ENCODE measurements at regions not wholly inside any gene's neighbourhood (a gene's known extent, or its start where the extent isn't known, plus 50 kb on each side); places are given as distances from the start of the nearest gene placed in this dataset.
"Not testable (repeated sequence)": the region's sequence is repeated elsewhere in the genome, so short reads cannot be mapped to it uniquely, and the experiment has no call there.

DNA sequence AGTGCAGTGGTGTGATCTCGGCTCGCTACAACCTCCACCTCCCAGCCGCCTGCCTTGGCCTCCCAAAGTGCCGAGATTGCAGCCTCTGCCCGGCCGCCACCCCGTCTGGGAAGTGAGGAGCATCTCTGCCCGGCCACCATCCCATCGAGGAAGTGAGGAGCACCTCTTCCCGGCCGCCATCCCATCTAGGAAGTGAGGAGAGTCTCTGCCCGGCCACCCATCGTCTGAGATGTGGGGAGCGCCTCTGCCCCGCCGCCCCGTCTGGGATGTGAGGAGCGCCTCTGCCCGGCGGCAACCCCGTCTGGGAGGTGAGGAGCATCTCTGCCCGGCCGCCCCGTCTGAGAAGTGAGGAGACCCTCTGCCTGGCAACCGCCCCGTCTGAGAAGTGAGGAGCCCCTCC is 88.5 kb upstream of the DCAF12L1 start:
- DNase-seq (ENCODE audit: low read depth in 1 of 2, low spot score in 1 of 2); in situ Hi-C loops (cut with HindIII; ENCODE audit: low pct_unique_long_range_greater_than_20kb, low sequenced_read_pairs): not testable (repeated sequence)

GRCh38 chrX:126655061-126655460 is 102.4 kb upstream of the DCAF12L1 start:
- DNase-seq (ENCODE audit: low read depth in 1 of 2, low spot score in 1 of 2): no peak
- TF ChIP-seq JUND (IDR thresholded peaks at IDR 0.05; ENCODE audit: low read depth): no peak
- in situ Hi-C loops (cut with HindIII; ENCODE audit: low pct_unique_long_range_greater_than_20kb, low sequenced_read_pairs): no loop called here

DNA sequence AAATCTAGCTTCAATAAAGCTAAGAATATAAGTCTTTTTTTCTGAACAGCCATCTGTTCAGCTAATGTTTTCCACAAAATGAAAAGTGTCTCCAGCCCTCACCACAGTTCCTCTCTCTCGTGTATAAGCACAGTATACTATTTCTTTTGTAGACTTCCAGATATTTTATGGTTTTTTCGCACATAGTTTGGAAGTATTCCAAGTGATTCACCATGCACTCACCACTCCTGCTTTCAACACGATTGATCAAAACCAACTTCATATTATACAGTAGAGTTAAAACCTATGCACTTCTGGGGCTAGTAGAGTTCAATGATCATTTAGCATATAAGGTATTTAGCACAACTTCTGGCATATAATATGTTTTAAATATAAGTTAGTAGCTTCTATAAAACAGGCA is 105.8 kb upstream of the DCAF12L1 start:
- in situ Hi-C loops (cut with HindIII; ENCODE audit: low pct_unique_long_range_greater_than_20kb, low sequenced_read_pairs): no loop called here
- DNase-seq (ENCODE audit: low read depth in 1 of 2, low spot score in 1 of 2): no peak
- no peak for TF ChIP-seq JUND (IDR thresholded peaks at IDR 0.05; ENCODE audit: low read depth)

- in situ Hi-C loops (cut with HindIII; ENCODE audit: low pct_unique_long_range_greater_than_20kb, low sequenced_read_pairs): no loop called here
- no peak for DNase-seq (ENCODE audit: low read depth in 1 of 2, low spot score in 1 of 2)
- no peak for TF ChIP-seq JUND (IDR thresholded peaks at IDR 0.05; ENCODE audit: low read depth)
These were observed 117.6 kb upstream of the DCAF12L1 start for GRCh38 chrX:126670258-126670657.

DNA sequence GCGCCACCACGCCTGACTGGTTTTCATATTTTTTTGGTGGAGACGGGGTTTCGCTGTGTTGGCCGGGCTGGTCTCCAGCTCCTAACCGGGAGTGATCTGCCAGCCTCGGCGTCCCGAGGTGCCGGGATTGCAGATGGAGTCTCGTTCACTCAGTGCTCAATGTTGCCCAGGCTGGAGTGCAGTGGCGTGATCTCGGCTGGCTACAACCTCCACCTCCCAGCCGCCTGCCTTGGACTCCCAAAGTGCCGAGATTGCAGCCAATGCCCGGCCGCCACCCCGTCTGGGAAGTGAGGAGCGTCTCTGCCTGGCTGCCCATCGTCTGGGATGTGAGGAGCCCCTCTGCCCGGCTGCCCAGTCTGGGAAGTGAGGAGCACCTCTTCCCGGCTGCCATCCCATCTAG is 120.8 kb upstream of the DCAF12L1 start:
- DNase-seq (ENCODE audit: low read depth in 1 of 2, low spot score in 1 of 2); in situ Hi-C loops (cut with HindIII; ENCODE audit: low pct_unique_long_range_greater_than_20kb, low sequenced_read_pairs): not testable (repeated sequence)

GRCh38 chrX:126673816-126674491 is 121.3 kb upstream of the DCAF12L1 start:
- DNase-seq (ENCODE audit: low read depth in 1 of 2, low spot score in 1 of 2); in situ Hi-C loops (cut with HindIII; ENCODE audit: low pct_unique_long_range_greater_than_20kb, low sequenced_read_pairs): not testable (repeated sequence)

DNA sequence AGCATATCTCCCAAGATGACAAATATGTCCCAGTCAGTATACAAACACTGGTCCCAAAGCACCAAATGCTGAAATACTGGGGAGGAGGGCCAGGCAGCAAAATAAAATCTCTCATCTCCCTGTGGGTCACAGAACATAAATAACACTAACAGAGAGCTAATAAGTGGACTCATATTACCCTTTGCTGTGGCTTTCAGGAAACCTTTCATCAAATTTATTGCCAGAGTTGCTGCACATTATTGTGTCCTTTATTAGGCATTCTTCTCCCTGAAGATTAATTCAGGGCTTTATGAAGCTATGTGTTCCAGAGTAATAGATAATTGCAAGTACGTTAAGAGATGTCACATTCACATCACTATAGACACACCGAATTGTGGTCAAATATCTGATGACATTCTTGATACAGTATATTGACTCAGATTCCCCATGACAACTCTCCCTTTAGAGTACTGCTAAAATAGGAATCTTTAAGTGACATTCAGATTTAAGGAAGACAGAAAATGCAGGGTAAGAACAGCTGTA is 124.1 kb upstream of the PRR32 start:
- TF ChIP-seq JUND (IDR thresholded peaks at IDR 0.05; ENCODE audit: low read depth): no peak
- DNase-seq (ENCODE audit: low read depth in 1 of 2, low spot score in 1 of 2): no peak
- in situ Hi-C loops (cut with HindIII; ENCODE audit: low pct_unique_long_range_greater_than_20kb, low sequenced_read_pairs): no loop called here

GRCh38 chrX:126697091-126697490 is 122.4 kb upstream of the PRR32 start:
- in situ Hi-C loops (cut with HindIII; ENCODE audit: low pct_unique_long_range_greater_than_20kb, low sequenced_read_pairs): no loop called here
- no peak for TF ChIP-seq JUND (IDR thresholded peaks at IDR 0.05; ENCODE audit: low read depth)
- no peak for DNase-seq (ENCODE audit: low read depth in 1 of 2, low spot score in 1 of 2)

- DNase-seq (ENCODE audit: low read depth in 1 of 2, low spot score in 1 of 2): no peak
- in situ Hi-C loops (cut with HindIII; ENCODE audit: low pct_unique_long_range_greater_than_20kb, low sequenced_read_pairs): no loop called here
- no peak for TF ChIP-seq JUND (IDR thresholded peaks at IDR 0.05; ENCODE audit: low read depth)
These were observed 118.1 kb upstream of the PRR32 start for GRCh38 chrX:126701380-126701779.

DNA sequence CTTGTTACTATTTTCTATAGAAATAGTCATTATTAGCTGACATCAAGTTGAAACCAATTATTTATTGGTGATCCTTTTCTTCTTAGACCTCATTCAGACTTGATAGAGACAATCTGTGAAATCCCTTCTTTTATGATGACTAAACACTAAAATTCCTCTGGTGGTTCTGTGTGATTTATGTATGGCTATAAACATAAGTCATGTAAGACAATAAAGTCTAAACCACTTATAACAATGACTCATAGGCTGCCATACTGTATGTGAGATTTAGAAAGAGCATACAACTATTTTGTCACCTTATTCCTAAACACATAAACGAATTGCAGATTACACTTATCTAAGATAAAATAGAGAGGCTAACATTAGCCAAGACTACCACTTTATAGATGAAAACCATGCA is 101.1 kb upstream of the PRR32 start:
- no peak for DNase-seq (ENCODE audit: low read depth in 1 of 2, low spot score in 1 of 2)
- TF ChIP-seq JUND (IDR thresholded peaks at IDR 0.05; ENCODE audit: low read depth): no peak
- in situ Hi-C loops (cut with HindIII; ENCODE audit: low pct_unique_long_range_greater_than_20kb, low sequenced_read_pairs): no loop called here

DNA sequence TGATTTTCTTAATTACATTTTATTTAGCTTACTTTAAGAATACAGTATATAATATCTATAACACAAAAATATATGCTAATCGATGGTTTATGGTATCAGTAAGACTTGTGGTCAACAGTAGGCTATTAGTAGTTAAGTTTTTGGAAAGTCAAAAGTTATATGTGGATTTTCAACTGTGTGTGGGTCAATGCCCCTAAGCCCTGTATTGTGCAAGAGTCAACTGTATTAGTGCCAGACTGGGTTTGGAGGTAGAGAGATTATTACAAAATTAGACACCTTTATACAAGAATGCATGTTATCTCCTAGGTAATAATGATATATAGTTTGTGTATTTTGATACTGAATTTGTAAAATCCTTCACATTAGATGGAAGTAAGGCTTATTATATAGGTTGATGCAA is 100.3 kb upstream of the PRR32 start:
- DNase-seq (ENCODE audit: low read depth in 1 of 2, low spot score in 1 of 2): no peak
- in situ Hi-C loops (cut with HindIII; ENCODE audit: low pct_unique_long_range_greater_than_20kb, low sequenced_read_pairs): no loop called here
- TF ChIP-seq JUND (IDR thresholded peaks at IDR 0.05; ENCODE audit: low read depth): no peak

GRCh38 chrX:126723881-126724280 is 95.6 kb upstream of the PRR32 start:
- no peak for TF ChIP-seq JUND (IDR thresholded peaks at IDR 0.05; ENCODE audit: low read depth)
- peak in 1 of 2 experiments; percentile 12 for DNase-seq (ENCODE audit: low read depth in 1 of 2, low spot score in 1 of 2)
- in situ Hi-C loops (cut with HindIII; ENCODE audit: low pct_unique_long_range_greater_than_20kb, low sequenced_read_pairs): no loop called here

DNA sequence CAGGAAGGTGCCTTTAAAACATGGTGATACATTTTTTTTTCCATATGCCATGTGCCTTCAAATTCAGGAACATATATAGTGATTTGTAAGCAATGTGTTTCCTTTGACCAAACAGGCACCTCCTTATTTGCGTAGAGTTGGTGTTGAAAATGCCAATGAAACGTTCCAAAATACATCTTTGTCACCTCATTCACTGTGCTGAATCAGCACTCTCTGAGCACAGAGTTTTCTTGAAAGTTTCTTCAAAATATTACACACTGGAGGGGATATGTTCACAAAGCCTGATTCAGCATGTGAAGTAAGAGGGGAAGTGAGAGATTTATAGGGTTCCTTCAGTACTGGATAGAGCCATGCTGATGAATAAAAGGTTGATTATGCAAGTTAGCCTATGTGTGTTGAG is 85.7 kb upstream of the PRR32 start:
- TF ChIP-seq JUND (IDR thresholded peaks at IDR 0.05; ENCODE audit: low read depth): no peak
- DNase-seq (ENCODE audit: low read depth in 1 of 2, low spot score in 1 of 2): no peak
- in situ Hi-C loops (cut with HindIII; ENCODE audit: low pct_unique_long_range_greater_than_20kb, low sequenced_read_pairs): no loop called here

All from T47D (cell line).